Kidney (tissue), 13 donors: ENCODE measurements at regions not wholly inside any gene's neighbourhood (a gene's known extent, or its start where the extent isn't known, plus 50 kb on each side); places are given as distances from the start of the nearest gene placed in this dataset.

Experiments used
- DNase-seq, 5 donors: peaks; one replicate each; pipeline ENCODE4 v3.0.0-alpha.2; 2013 to 2020
- FAIRE-seq: peaks from 2 replicates; lab custom pipeline; 2012; peaks lifted over from hg19 to GRCh38; lab: Jason Lieb, UNC
- H3K27ac ChIP-seq, 2 donors: one replicate each; pipeline ENCODE4 v1.7.0; 2013; ENCODE audit warnings: low read depth in 2 of 2, low read length in 2 of 2, inconsistent platforms in 1 of 2
- H3K27me3 ChIP-seq: one replicate; pipeline ENCODE4 v1.7.1; 2013; ENCODE audit warnings: low read length, inconsistent platforms; ENCODE audit not compliant: control insufficient read depth, insufficient read depth
- H3K36me3 ChIP-seq, 3 donors: one replicate each; pipeline versions ENCODE4 v1.7.0 to v1.7.1; 2013; ENCODE audit warnings: low read length in 3 of 3, control low read depth in 1 of 3, inconsistent platforms in 1 of 3; ENCODE audit not compliant: insufficient read depth in 3 of 3, control insufficient read depth in 2 of 3
- H3K4me1 ChIP-seq, 3 donors: one replicate each; pipeline versions ENCODE4 v1.7.0 to v1.7.1; 2013; ENCODE audit warnings: low read length in 3 of 3, inconsistent platforms in 1 of 3, low read depth in 1 of 3; ENCODE audit not compliant: control insufficient read depth in 2 of 3, insufficient read depth in 2 of 3
- H3K4me3 ChIP-seq, 3 donors: one replicate each; pipeline versions ENCODE4 v1.7.0 to v1.8.1; 2013; ENCODE audit warnings: low read length in 3 of 3, control low read depth in 1 of 3, inconsistent platforms in 1 of 3
- H3K9ac ChIP-seq, 3 donors: one replicate each; pipeline versions ENCODE4 v1.7.0 to v1.7.1; 2013; ENCODE audit warnings: low read length in 3 of 3, control low read depth in 1 of 3, inconsistent platforms in 1 of 3
- H3K9me3 ChIP-seq, 3 donors: one replicate each; pipeline versions ENCODE4 v1.7.0 to v1.7.1; 2013; ENCODE audit warnings: low read length in 3 of 3, control low read depth in 1 of 3, inconsistent platforms in 1 of 3; ENCODE audit not compliant: control insufficient read depth in 2 of 3, insufficient read depth in 1 of 3
- intact Hi-C: fragments of 100-400 bp; cut with DNase I; formaldehyde crosslinking; loops from one replicate; pipeline ENCODE4 v1.11.1; 2022
- TF ChIP-seq, protein P1 (sequence below): IDR thresholded peaks from 3 replicates; pipeline ENCODE4 v1.5.1; 2012; ENCODE audit warnings: mild to moderate bottlenecking, moderate library complexity, borderline replicate concordance; ENCODE audit not compliant: insufficient read depth; ENCODE audit errors: extremely low read depth
- donor health status: control.
- donor health status: control.
- donor health status: control.
- donor health status: control.
- donor health status: control.
- donor health status: DM: yes; HTN: yes; CAD: no.
- donor health status: Normal renal cell carcinoma (clear cell type).

DNA sequence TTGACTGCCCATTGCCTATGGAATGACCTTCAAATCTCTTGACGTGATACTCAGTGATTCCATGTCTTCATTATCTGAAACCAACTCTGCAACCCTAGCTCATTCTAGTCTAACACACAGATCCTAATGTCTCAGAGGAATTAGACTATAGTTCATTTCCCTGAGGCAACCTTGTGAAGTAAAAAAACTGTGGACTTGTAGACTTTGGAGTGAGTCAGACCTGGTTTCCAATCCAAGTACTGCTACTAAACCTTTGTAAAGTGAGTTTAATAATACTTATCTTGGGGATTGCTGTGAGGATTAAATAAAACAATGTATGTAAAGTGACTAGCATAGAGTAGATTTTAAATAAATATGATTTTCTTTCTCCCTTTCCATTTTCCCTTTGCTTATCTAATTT lies 226.1 kb downstream of the BLID start:
- intact Hi-C loops, result no loop called here
- no peaks in the 10 kb centered on the region for H3K27me3 ChIP-seq
- H3K4me1 ChIP-seq, result no peaks in the 10 kb centered on the region
- H3K9me3 ChIP-seq, result no peaks in the 10 kb centered on the region
- TF ChIP-seq, protein P1, sequence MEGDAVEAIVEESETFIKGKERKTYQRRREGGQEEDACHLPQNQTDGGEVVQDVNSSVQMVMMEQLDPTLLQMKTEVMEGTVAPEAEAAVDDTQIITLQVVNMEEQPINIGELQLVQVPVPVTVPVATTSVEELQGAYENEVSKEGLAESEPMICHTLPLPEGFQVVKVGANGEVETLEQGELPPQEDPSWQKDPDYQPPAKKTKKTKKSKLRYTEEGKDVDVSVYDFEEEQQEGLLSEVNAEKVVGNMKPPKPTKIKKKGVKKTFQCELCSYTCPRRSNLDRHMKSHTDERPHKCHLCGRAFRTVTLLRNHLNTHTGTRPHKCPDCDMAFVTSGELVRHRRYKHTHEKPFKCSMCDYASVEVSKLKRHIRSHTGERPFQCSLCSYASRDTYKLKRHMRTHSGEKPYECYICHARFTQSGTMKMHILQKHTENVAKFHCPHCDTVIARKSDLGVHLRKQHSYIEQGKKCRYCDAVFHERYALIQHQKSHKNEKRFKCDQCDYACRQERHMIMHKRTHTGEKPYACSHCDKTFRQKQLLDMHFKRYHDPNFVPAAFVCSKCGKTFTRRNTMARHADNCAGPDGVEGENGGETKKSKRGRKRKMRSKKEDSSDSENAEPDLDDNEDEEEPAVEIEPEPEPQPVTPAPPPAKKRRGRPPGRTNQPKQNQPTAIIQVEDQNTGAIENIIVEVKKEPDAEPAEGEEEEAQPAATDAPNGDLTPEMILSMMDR, result no peak
- H3K27ac ChIP-seq, result no peak overlapping the region
- H3K36me3 ChIP-seq, result no peaks in the 10 kb centered on the region
- DNase-seq, result no peak
- no peak overlapping the region for H3K4me3 ChIP-seq
- FAIRE-seq, result no peak
- no peak overlapping the region for H3K9ac ChIP-seq

DNA sequence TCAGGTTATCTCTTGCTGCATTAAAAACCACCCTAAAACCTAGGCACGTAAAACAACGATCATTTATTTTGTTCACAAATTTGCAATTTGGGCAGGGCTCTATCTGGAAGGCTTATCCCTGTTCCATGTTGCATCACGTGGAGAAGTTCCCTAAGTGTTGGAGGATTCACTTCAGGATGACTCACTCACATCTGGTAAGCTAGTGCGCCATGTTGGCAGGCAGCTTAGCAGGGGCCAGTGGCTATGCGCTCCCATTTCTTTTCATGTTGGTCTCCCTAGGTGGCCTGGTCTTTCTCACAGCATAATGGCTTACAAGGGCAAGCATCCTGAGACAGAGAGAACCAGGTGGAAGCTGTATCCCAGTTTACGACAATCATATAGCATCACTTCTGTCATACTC lies 226.8 kb downstream of the BLID start:
- H3K36me3 ChIP-seq, result no peaks in the 10 kb centered on the region
- no peaks in the 10 kb centered on the region for H3K4me1 ChIP-seq
- H3K9ac ChIP-seq, result no peak overlapping the region
- H3K4me3 ChIP-seq, result no peak overlapping the region
- TF ChIP-seq, protein P1, result no peak
- intact Hi-C loops, result no loop called here
- H3K27ac ChIP-seq, result no peak overlapping the region
- H3K9me3 ChIP-seq, result no peaks in the 10 kb centered on the region
- FAIRE-seq (no peak), DNase-seq (no peak)
- no peaks in the 10 kb centered on the region for H3K27me3 ChIP-seq

DNA sequence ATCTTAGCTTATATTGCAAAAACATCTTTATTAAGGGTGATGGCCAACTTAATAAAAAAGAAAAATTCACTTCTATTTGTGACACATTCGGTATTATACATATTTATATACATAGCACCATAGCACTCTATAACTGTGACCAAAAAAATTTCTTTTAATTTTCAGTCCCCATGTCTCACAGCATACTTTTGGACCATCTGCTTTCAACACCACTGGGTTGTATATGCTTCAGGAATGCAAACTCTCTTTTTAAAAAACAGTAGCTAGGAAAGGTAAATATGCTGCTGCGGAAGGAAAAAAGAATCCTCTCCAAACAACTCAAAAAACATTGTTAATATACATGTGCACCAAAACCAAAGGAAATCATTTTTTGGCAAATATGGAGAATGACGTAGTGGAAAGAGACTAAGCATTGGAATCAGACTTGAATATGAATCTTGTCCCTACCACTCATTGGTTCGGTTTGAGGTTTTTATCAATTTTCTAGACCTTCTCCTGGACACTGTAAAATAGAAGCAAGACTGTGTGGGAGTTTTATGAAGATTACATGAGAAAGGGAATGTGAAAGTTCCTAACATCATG lies 227.9 kb downstream of the BLID start:
- H3K9me3 ChIP-seq, result no peaks in the 10 kb centered on the region
- no peak overlapping the region for H3K27ac ChIP-seq
- H3K4me3 ChIP-seq, result no peak overlapping the region
- TF ChIP-seq, protein P1, result no peak
- intact Hi-C loops, result no loop called here
- FAIRE-seq, result no peak
- H3K36me3 ChIP-seq, result no peaks in the 10 kb centered on the region
- no peak for DNase-seq
- H3K9ac ChIP-seq, result no peak overlapping the region
- H3K27me3 ChIP-seq, result no peaks in the 10 kb centered on the region
- no peaks in the 10 kb centered on the region for H3K4me1 ChIP-seq

DNA sequence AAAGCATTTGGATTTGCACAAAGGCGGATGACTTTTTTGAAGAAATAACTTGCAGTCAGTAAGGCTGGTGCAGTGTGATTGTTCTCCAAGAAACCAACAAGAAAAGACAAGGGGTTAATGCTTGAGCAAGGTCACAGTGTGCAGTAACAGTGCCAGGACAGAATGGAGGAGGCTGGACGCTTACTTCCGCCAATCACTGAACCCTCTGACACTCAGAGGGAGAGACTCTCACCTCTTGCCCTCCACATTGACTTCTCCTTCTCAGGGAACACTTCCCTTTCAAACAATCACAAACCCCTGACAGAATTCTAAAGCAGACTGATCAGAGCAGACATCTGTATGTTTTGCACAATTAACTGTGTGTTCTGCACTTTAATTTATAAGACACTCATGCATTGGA lies 228.4 kb downstream of the BLID start:
- DNase-seq (peak in 1 of 5 donors; percentile 25), FAIRE-seq (no peak)
- intact Hi-C loops, result no loop called here
- Histone ChIP-seq H3K4me1 (no peaks in the 10 kb centered on the region), H3K27me3 (no peaks in the 10 kb centered on the region), H3K4me3 (no peak overlapping the region), H3K36me3 (no peaks in the 10 kb centered on the region), H3K27ac (no peak overlapping the region), H3K9ac (no peak overlapping the region), H3K9me3 (no peaks in the 10 kb centered on the region)
- TF ChIP-seq, protein P1, result no peak
